ENCODE measurements at regions not wholly inside any gene's neighbourhood (a gene's known extent, or its start where the extent isn't known, plus 50 kb on each side); places are given as distances from the start of the nearest gene placed in this dataset.

DNA sequence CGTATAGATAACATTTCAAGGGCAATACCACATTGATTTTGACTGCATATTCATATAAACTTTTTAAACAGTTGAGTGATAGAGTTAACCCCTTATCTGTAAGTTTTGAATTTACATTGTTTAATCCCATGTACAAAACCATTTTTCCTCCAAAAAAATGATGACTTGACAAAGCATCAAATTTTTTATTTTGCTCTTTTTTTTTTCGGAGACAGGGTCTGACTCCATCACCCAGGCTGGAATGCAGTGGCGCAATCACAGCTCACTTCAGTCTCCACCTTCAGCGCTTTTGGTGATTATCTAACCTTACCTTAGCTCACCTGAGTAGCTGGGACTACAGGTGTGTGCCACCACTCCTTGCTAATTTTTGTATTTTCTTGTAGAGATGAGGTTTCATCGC, 1670.1 kb upstream of the CDH9 start:
- Histone ChIP-seq H3K79me2 (ENCODE audit: low read length) (no peaks in the 10 kb centered on the region), H3K4me3 (ENCODE audit: low read length) (no peak overlapping the region), H3K9ac (ENCODE audit: low read length) (no peak overlapping the region), H3K4me2 (ENCODE audit: low read length) (no peak overlapping the region), H3K9me3 (ENCODE audit: insufficient read depth, low read length) (no peaks in the 10 kb centered on the region), H3K4me1 (ENCODE audit: low read length) (no peaks in the 10 kb centered on the region), H3K27me3 (ENCODE audit: low read depth, low read length) (no peaks in the 10 kb centered on the region), H3K36me3 (replicated peaks; ENCODE audit: low read depth, low read length) (no peaks in the 10 kb centered on the region), H2AFZ (ENCODE audit: low read depth, low read length) (no peak overlapping the region), H3K27ac (ENCODE audit: low read length) (no peak overlapping the region), H4K20me1 (ENCODE audit: insufficient read depth, low read length) (no peaks in the 10 kb centered on the region)
- TF ChIP-seq, protein P1, sequence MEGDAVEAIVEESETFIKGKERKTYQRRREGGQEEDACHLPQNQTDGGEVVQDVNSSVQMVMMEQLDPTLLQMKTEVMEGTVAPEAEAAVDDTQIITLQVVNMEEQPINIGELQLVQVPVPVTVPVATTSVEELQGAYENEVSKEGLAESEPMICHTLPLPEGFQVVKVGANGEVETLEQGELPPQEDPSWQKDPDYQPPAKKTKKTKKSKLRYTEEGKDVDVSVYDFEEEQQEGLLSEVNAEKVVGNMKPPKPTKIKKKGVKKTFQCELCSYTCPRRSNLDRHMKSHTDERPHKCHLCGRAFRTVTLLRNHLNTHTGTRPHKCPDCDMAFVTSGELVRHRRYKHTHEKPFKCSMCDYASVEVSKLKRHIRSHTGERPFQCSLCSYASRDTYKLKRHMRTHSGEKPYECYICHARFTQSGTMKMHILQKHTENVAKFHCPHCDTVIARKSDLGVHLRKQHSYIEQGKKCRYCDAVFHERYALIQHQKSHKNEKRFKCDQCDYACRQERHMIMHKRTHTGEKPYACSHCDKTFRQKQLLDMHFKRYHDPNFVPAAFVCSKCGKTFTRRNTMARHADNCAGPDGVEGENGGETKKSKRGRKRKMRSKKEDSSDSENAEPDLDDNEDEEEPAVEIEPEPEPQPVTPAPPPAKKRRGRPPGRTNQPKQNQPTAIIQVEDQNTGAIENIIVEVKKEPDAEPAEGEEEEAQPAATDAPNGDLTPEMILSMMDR (IDR thresholded peaks at IDR 0.05; ENCODE audit: low read depth, low read length) = no peak
- no peak for TF ChIP-seq EZH2phosphoT487 (IDR thresholded peaks at IDR 0.05; ENCODE audit: low read depth)

DNA sequence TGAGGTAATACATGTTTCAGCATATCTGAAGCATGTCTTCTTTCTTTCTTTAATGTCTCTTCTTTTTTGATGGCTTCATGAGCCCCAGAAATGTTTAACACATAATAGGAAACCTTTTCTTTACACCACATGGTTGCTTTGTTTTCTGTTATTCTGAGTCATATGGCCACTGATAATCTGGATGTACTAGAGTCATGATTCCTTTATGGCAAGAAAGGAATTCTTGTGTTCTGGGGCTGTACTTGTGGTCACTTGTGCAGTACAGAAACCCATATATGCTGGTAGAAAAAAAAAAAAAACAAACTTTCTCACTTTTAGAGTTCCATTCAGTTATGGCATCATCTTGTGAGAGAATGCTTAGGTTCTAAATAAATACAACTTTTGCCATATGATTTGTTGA, 1669.3 kb upstream of the CDH9 start:
- no peak overlapping the region for H3K27ac ChIP-seq (ENCODE audit: low read length)
- no peaks in the 10 kb centered on the region for H3K79me2 ChIP-seq (ENCODE audit: low read length)
- no peaks in the 10 kb centered on the region for H3K4me1 ChIP-seq (ENCODE audit: low read length)
- H4K20me1 ChIP-seq (ENCODE audit: insufficient read depth, low read length) = no peaks in the 10 kb centered on the region
- no peak overlapping the region for H3K4me3 ChIP-seq (ENCODE audit: low read length)
- H3K27me3 ChIP-seq (ENCODE audit: low read depth, low read length) = no peaks in the 10 kb centered on the region
- TF ChIP-seq EZH2phosphoT487 (IDR thresholded peaks at IDR 0.05; ENCODE audit: low read depth) = no peak
- TF ChIP-seq, protein P1 (IDR thresholded peaks at IDR 0.05; ENCODE audit: low read depth, low read length) = no peak
- H3K9me3 ChIP-seq (ENCODE audit: insufficient read depth, low read length) = no peaks in the 10 kb centered on the region
- no peak overlapping the region for H2AFZ ChIP-seq (ENCODE audit: low read depth, low read length)
- no peaks in the 10 kb centered on the region for H3K36me3 ChIP-seq (replicated peaks; ENCODE audit: low read depth, low read length)
- no peak overlapping the region for H3K9ac ChIP-seq (ENCODE audit: low read length)
- H3K4me2 ChIP-seq (ENCODE audit: low read length) = no peak overlapping the region

DNA sequence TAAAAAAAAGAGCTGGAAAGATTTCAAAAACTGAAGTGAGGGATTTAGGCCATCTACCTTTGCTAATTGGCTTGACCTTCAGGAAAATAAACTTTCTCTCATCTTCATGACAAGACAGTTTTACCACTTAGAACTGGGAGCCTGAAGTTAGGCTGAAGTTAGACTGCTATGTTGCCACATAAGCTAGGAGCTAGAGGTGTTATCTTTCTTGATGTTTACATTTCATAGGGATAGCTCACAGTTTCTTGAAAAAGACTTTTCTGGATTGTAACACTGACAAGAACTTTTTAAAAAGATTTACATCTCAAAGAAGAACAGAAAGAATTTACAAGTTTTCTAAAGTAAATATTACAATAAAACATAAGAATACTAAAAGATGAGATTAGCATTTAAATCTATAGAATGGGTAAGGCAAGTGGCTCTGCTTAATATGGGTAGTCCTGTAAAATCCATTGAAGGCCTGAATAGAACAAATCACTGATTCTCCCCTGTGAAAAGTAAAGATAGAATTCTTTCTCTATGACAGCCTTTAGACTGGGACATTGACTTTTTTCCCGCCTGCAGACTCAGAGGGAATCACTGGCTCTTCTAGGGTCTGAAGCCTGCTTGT, 1665.4 kb upstream of the CDH9 start:
- H3K79me2 ChIP-seq (ENCODE audit: low read length) = no peaks in the 10 kb centered on the region
- no peak for TF ChIP-seq EZH2phosphoT487 (IDR thresholded peaks at IDR 0.05; ENCODE audit: low read depth)
- TF ChIP-seq, protein P1 (IDR thresholded peaks at IDR 0.05; ENCODE audit: low read depth, low read length) = no peak
- no peaks in the 10 kb centered on the region for H3K36me3 ChIP-seq (replicated peaks; ENCODE audit: low read depth, low read length)
- H3K4me1 ChIP-seq (ENCODE audit: low read length) = no peaks in the 10 kb centered on the region
- H3K4me2 ChIP-seq (ENCODE audit: low read length) = no peak overlapping the region
- H3K4me3 ChIP-seq (ENCODE audit: low read length) = no peak overlapping the region
- no peaks in the 10 kb centered on the region for H3K9me3 ChIP-seq (ENCODE audit: insufficient read depth, low read length)
- no peaks in the 10 kb centered on the region for H4K20me1 ChIP-seq (ENCODE audit: insufficient read depth, low read length)
- no peak overlapping the region for H3K9ac ChIP-seq (ENCODE audit: low read length)
- H3K27me3 ChIP-seq (ENCODE audit: low read depth, low read length) = no peaks in the 10 kb centered on the region
- H2AFZ ChIP-seq (ENCODE audit: low read depth, low read length) = no peak overlapping the region
- H3K27ac ChIP-seq (ENCODE audit: low read length) = no peak overlapping the region

DNA sequence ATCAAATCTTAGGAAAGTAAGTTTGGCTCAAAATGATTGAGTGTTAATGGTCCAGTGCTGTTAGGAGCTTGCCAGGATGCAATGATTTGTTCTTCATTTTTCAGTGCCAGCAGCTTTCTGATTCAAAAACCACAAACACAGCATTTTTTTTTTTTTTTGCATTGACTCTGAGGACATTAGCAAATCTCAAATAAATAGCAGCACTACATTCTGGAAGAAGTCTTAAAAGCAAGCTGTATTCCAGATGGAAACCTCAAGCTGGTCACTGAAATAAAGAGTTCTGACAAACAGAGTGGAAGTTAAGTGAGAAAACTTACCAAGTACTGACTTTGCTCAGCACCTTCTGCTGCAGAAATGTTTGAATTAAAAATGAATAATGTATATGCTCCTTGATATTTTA, 1653.1 kb upstream of the CDH9 start:
- Histone ChIP-seq H3K9ac (ENCODE audit: low read length) (no peak overlapping the region), H3K4me1 (ENCODE audit: low read length) (no peaks in the 10 kb centered on the region), H3K27me3 (ENCODE audit: low read depth, low read length) (no peaks in the 10 kb centered on the region), H3K9me3 (ENCODE audit: insufficient read depth, low read length) (no peaks in the 10 kb centered on the region), H2AFZ (ENCODE audit: low read depth, low read length) (no peak overlapping the region), H3K27ac (ENCODE audit: low read length) (no peak overlapping the region), H4K20me1 (ENCODE audit: insufficient read depth, low read length) (no peaks in the 10 kb centered on the region), H3K36me3 (replicated peaks; ENCODE audit: low read depth, low read length) (no peaks in the 10 kb centered on the region), H3K79me2 (ENCODE audit: low read length) (no peaks in the 10 kb centered on the region), H3K4me2 (ENCODE audit: low read length) (no peak overlapping the region), H3K4me3 (ENCODE audit: low read length) (no peak overlapping the region)
- TF ChIP-seq, protein P1 (IDR thresholded peaks at IDR 0.05; ENCODE audit: low read depth, low read length) = no peak
- no peak for TF ChIP-seq EZH2phosphoT487 (IDR thresholded peaks at IDR 0.05; ENCODE audit: low read depth)

Data from OCI-LY3 (cell line).